Inflammatory macrophage treated with lipopolysaccharide for 1 hour (primary cell): ENCODE measurements at regions not wholly inside any gene's neighbourhood (a gene's known extent, or its start where the extent isn't known, plus 50 kb on each side); places are given as distances from the start of the nearest gene placed in this dataset.

Source experiments
- DNase-seq, 2 donors: peaks; one replicate each; pipeline ENCODE4 v3.0.0-alpha.2; 2020 to 2022

DNA sequence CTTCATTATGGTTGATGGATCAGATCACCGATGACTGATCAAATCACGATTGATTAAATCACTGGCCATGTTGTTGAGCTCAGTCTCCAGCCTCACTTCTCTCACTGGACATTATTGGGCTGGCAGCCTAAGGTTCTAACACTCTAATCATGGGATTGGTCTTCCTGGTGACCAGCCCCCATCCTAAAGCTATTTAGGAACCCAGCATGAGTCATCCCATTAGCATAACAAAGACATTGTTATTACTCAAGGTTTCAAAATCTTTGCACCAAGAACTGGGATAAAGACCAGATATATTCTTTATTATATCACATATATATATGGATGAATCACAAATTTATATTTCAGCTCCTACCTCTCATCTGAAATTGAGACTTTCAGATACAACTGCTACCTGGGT lies 272.1 kb upstream of the IL12B start:
- DNase-seq, result no peak

DNA sequence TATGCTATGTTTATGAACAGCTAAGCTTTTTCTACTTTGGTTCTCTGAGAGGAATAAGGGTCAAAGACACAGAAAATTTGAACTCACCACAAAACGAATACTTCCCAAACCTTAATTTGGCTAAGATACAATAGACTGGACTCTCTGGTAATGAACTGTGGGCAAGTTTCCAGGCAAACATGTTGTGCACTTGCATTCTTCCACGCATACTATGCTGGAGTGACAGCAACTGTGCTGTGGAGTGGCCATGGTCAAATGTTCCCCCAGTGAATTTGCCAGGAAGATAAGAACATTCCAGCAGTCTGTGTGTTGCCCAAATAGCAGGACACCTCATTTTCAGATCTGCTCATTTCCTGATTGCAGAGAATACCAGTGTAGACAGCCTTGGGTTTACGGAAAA lies 275.3 kb upstream of the IL12B start:
- no peak for DNase-seq

- no peak for DNase-seq
Observed at GRCh38 chr5:159609359-159609758, 279.1 kb upstream of the IL12B start.

DNA sequence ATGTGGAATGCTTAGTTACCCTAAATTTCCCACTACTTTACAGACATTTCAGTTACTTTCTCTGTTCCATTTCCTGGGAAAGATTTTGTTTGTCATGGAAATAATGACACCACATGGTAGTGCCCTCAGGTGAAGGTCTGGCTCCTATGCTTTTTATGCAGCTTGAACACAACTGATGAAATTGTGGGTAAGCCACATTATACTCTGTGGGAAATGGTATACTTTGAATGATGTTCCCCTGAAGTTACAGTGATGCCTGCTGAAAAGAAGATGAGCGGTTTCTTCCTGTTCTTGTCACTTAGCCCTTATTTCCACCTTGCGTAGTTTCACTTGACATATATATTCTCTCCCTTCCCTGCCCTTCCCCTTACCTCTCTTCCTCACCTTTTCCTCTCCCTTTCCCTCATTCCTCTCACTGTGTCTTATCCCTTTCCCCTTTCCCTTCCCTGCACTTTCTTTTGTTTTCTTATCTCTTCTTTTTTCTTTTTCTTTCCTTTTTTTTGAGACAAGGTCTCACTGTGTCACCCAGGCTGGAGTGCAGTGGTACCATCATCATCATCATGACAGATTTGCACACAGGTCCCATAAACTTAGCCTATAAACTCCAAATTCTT lies 280.8 kb upstream of the IL12B start:
- DNase-seq, result no peak

DNA sequence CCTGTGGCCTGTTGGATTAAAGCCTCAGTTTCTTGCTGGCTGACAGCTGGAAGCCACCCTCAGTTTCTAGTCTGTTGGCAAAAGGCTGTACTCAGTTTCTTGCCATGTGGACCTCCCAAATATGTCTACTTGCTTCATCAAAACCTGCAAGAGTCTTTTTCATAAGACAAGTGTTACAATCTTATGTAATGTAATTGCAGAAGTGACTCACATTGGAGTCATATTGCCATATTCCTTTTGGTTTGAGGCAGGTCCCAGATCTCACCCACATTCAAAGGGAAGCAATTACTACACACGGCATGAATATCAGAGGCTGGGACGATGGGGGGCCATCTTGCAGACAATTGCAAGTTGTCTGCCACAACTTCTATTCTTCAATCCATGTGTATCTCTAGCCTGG lies 286.7 kb upstream of the IL12B start:
- DNase-seq, result peak; percentile 53 to 73

DNA sequence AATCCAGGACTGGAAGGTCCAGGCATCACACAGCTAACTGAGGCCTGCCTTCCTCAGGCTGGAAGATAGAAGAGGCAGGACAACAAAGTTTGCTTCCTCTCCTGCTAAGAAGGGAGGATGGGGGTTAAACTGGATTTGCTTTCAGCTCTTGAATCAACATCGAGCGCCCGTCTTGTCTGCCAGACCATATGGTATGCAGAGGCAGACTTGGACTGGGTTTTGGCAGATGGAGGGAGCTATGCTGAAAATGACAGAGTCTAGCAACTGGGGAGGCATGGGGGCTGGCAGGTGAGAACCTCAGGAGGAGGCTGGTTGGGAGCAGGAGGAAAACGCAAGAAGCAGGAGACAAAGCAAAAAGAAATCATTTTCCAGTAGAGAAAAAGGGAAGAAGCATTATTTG lies 289.5 kb upstream of the IL12B start:
- DNase-seq, result no peak

DNA sequence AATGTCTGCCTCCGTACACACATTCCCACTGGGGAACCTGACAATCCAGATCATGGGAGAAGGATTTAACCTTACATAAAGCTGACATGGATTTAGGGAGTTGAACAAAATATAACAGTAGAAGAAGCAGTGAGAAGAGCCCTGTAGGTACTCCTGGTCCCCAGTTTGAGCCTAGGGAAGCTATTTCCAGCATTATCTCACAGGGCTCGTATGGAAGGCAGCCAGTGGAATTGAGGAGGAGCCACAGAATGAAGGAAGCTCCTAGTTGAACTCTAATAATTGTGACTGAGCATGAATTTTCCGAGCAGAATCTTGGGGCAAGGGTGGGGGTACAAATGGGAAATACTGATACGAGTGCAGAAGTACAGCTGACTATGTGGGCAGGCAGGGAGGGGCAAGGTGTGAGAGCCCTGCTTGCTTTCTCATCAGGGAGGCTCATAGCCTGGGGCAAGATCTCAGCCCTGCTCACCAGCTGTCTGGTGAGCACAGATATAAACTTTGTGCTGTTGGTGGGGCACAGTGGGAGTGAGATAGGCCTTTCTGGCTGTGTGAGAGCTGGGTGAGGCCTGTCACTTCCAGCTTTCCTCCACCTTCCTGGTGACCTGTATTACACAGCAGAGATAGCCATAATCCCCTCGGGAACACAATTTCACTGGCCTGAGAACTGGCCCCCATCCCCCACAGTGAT lies 290.7 kb upstream of the IL12B start:
- no peak for DNase-seq

DNA sequence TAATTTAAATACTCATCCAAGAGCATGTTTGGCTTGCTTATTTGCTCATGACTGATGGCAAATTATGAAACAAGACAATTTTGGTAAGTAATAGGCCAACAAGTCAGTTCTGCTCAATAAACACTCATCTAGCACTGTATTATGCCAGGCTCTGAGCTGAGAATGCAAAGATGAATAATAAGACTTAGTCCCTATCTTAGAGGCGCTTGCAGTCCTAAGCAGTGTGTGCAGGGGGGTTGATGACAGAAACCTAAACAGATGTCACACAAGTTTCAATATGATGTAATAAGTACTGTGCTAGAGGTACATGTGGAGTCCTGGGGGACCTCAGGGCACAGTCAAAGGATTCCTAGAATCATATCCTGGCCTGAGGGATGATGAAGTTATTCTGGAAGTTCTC lies 287.6 kb upstream of the ADRA1B start:
- DNase-seq, result no peak

GRCh38 chr5:159629158-159629557 lies 287.1 kb upstream of the ADRA1B start:
- DNase-seq, result no peak

- DNase-seq, result no peak
Observed at GRCh38 chr5:159630545-159630944, 285.7 kb upstream of the ADRA1B start.

DNA sequence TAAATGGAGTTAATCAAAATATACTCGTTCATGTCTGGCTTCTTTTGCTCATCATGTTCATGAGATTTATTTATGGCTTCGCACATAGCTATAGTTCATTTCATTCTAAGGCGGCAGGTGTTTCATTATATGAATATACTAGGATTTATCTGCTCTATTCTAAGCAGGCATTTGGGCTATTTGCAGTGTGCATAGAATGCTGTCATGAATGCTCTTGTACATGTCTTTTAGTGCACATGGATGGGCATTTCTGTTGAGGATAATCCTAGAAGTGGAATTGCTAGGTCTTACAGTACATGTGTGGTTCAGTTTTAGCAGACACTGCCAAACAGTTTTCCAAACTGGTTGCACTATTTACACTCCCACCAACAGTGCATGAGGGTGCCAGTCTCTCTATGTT lies 285.3 kb upstream of the ADRA1B start:
- DNase-seq, result no peak

DNA sequence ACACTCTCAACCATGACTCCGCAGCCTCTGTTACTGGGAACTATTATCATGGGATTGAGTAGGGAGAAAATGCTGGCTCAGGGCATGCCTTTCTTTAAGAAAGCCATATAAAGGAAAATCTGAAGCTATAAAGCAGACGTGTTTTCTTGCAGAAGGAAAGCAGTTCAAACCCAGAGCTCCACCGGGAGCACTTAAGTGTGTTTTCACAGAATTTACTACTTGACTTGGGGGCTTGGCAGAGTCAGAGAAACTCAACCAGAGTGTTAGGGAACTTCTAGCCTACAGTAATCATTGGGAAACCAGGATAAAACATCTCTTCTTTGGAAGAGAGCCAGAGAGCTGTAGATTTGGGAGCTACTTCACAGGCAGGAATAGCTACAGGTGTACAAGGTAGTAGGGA lies 283.4 kb upstream of the ADRA1B start:
- no peak for DNase-seq

DNA sequence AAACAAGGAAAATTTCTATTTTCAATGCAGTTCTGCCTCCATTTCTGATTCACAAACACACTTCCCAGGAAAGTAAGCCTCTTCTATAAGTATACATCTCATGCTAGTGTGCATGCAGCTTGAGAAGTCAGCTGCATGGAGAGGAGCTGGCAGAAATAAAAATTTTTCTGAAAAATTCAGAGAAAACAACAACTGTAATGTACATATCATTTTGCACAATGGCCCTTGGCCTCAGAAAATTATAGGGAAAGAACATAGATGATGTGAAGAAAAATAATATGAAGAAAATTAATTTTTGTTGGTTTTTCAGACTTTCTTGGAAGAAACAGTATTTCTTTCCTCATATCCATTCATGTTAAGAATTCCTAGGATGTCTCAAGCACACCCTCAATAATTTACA lies 277.8 kb upstream of the ADRA1B start:
- DNase-seq, result no peak

- DNase-seq, result no peak
Observed at GRCh38 chr5:159638954-159639559, 277.2 kb upstream of the ADRA1B start.

DNA sequence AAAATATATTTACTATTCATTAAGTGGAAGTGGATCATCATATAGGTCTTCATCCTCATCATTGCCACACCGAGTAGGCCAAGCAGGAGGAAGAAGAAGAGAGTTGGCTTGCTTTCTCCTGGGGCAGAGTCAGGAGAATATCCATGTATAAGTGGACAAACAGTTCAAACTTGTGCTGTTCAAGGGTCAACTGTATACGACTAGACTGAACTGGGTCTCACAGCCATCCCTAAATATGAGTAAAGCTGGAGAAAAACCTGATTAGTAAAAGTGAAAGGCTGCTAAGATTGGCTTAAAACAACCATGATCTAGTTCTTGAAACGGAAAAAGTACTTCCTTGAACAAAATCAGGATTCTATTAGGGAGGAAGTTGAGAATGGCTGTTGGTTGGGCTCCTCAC lies 276.7 kb upstream of the ADRA1B start:
- no peak for DNase-seq

GRCh38 chr5:159640446-159640845 lies 275.8 kb upstream of the ADRA1B start:
- no peak for DNase-seq

DNA sequence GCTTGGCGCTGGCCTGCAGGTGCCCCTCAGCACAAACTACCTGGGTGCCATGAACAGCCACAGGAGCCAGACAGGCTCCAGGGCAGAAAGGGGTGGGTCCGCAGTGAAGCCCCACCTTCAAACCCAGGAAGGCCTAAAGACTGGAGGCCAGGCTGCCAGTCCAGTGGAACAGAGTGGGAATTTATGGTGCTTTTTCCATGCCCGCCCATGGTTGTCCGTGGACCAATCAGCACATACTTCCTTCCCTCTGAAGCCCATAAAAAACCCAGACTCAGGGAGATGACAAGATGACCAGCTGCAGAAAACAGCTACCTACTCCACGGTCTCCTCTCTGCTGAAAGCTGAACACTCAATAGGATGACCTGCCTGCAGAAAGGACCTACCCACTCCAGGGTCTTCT lies 275.4 kb upstream of the ADRA1B start:
- no peak for DNase-seq

DNA sequence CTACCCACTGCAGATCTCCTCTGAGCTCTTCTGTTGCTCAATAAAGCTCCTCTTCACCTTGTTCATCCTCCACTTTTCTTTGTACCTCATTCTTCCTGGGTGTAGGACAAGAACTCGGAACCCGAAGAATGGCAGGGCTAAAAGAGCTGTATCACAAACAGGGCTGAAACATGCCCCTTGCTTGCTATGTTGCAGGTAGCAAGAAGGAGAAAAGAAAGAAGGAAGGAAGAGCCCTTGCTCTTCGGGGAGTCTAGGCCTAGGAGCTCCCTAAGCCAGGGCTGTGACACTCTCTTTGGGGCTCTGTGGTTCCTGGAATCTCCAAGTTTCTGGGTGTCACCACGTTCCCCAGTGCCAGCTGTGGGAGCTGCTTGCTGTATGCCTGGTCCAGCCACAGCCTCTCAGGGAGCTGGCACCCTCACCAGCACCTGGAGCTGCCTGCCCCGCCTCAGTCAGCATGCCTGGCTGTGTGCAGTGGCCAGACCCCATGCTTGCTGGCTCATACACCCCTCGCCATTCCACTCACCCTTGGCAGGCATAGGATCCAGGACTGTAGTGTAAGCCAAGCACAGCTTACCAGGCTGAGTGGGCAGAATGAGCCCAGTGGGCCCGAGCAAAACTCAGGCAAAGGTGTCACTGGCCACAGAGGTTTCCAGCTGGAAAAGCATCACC lies 274.8 kb upstream of the ADRA1B start:
- no peak for DNase-seq

DNA sequence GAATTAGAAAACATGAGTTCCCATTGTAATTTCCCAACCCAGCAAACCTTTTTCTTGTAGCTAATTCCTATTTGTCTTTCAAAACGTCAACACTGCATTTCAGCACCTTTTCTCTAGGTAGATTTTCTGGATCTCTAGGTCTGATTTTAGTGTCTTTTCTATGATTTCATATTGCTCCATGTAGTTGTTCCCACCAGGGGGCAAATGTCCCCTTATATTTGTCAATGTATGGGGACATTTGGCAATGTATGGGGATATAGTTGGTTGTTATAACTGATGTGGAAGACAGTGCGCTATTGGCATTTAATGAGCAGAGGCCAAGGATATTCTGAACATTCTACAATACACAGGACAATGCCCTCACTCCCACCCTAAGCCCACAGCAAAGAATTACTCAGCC lies 273.9 kb upstream of the ADRA1B start:
- DNase-seq, result no peak

- DNase-seq, result no peak
Observed at GRCh38 chr5:159644053-159644452, 272.2 kb upstream of the ADRA1B start.

DNA sequence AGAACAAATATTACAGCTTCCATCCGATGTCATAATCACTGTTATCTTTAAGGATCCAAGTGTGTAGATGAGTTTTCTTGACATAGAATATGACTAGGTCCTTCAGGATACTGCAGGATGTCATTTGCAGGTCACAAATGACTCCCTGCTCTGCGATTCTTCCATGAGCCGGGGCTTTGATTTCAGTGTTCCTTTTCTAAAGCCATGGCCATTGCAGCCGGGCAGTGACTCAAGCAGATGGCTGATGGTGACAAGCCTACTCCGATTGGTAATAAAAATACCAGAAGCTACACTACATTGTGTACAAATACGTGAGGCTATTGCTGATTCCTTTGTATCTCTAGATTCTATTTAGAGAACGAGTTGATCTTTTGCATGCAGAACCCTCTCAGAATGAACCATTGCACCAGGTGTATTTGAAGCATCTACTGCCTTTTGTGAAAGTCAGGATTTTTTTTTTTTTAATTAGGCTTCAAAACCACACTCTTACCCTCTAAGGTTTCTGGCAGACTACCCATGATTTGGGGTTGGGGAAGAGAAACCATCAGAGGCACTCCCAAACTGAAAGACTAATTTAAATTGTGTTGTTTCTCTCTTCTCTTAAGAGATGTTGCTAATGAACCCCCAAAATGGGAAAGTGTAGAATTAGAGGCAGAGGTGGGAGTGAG lies 271.0 kb upstream of the ADRA1B start:
- no peak for DNase-seq

- DNase-seq, result no peak
Observed at GRCh38 chr5:159650803-159651202, 265.5 kb upstream of the ADRA1B start.

DNA sequence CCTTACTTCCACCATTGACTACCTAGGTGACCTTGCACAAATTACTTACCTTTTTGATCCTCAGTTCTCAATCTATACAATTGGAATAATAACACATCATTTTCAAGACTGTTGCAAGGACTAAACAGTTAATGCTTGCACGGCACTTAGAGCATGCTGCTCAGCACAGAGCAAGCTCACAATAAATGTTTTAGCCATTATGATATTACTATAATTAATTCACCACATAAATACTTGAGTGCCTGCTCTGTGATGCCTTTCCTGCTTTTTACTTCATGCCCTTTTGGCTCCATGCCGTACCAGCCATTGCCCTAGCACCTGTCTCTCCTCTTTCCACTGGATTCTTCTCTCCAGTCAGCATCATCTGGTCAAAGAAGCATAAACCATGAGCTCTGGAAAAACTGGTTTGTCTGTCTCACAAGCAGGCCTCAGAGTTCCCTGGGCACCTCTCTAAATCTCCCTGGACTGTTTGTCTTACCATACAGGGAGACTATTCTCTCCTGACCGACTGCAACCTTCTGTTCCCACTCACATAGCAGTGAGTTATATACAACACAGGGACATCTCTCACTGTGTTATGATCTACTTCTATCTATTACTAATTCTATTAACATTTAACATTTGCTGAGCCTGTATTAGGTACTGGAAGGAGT lies 260.4 kb upstream of the ADRA1B start:
- DNase-seq, result no peak
